BJ (cell line): ENCODE measurements at regions not wholly inside any gene's neighbourhood (a gene's known extent, or its start where the extent isn't known, plus 50 kb on each side); places are given as distances from the start of the nearest gene placed in this dataset.
A peak's percentile ranks its signal among the peaks of the same experiment; 100 is the strongest.

Experiments used
- CTCF ChIA-PET: fragments of 350-600 bp; formaldehyde crosslinking; extraction: SDS; loops from one replicate; lab custom pipeline; 2021; ENCODE audit warnings: antibody characterized with exemption, inconsistent platforms; lab: Yijun Ruan, JAX
- POLR2A ChIA-PET: fragments of 300-600 bp; sonication (Branson Sonifier 250); formaldehyde crosslinking; extraction: SDS; loops from one replicate; lab custom pipeline; 2021; ENCODE audit warnings: antibody characterized with exemption; lab: Charles Lee
- DNase-seq: peaks from one replicate; pipeline ENCODE4 v3.0.0-alpha.2; 2011; ENCODE audit warnings: low read depth
- H3K27me3 ChIP-seq: 2 replicates; pipeline ENCODE4 v1.6.0; 2011; ENCODE audit warnings: low read length; ENCODE audit not compliant: control insufficient read depth, insufficient read depth
- H3K36me3 ChIP-seq: 2 replicates; pipeline ENCODE4 v1.5.1; 2011; ENCODE audit warnings: low read length; ENCODE audit not compliant: control insufficient read depth, insufficient read depth
- H3K4me3 ChIP-seq: 2 replicates; pipeline ENCODE4 v1.5.1; 2011; ENCODE audit warnings: low read depth, mild to moderate bottlenecking, control low read depth, low read length
- TF ChIP-seq, protein P1 (sequence below): IDR thresholded peaks from 2 replicates; pipeline ENCODE4 v1.5.1; 2011; ENCODE audit warnings: low read depth, mild to moderate bottlenecking, control low read depth, inconsistent platforms, low read length, moderate library complexity; ENCODE audit not compliant: insufficient read depth

- no peaks in the 10 kb centered on the region for H3K27me3 ChIP-seq
- H3K4me3 ChIP-seq = no peak overlapping the region
- DNase-seq = no peak
- TF ChIP-seq, protein P1, sequence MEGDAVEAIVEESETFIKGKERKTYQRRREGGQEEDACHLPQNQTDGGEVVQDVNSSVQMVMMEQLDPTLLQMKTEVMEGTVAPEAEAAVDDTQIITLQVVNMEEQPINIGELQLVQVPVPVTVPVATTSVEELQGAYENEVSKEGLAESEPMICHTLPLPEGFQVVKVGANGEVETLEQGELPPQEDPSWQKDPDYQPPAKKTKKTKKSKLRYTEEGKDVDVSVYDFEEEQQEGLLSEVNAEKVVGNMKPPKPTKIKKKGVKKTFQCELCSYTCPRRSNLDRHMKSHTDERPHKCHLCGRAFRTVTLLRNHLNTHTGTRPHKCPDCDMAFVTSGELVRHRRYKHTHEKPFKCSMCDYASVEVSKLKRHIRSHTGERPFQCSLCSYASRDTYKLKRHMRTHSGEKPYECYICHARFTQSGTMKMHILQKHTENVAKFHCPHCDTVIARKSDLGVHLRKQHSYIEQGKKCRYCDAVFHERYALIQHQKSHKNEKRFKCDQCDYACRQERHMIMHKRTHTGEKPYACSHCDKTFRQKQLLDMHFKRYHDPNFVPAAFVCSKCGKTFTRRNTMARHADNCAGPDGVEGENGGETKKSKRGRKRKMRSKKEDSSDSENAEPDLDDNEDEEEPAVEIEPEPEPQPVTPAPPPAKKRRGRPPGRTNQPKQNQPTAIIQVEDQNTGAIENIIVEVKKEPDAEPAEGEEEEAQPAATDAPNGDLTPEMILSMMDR = no peak
- ChIA-PET POLR2A (no interaction called here), CTCF (no interaction called here)
- H3K36me3 ChIP-seq = peaks cover 5% of the 10 kb centered on the region
Observed at GRCh38 chr4:20528508-20528907, 171.8 kb upstream of the PACRGL start.

GRCh38 chr4:20529691-20530090 lies 170.6 kb upstream of the PACRGL start:
- CTCF ChIA-PET = interaction anchor here (1.3 kb wide), 1 partner anchor 155 kb away, joined by 5 read pairs; no protein-coding TSS in a partner anchor
- no peaks in the 10 kb centered on the region for H3K27me3 ChIP-seq
- no peak for DNase-seq
- H3K4me3 ChIP-seq = no peak overlapping the region
- H3K36me3 ChIP-seq = peaks cover 3% of the 10 kb centered on the region
- POLR2A ChIA-PET = no interaction called here
- TF ChIP-seq, protein P1 = no peak

DNA sequence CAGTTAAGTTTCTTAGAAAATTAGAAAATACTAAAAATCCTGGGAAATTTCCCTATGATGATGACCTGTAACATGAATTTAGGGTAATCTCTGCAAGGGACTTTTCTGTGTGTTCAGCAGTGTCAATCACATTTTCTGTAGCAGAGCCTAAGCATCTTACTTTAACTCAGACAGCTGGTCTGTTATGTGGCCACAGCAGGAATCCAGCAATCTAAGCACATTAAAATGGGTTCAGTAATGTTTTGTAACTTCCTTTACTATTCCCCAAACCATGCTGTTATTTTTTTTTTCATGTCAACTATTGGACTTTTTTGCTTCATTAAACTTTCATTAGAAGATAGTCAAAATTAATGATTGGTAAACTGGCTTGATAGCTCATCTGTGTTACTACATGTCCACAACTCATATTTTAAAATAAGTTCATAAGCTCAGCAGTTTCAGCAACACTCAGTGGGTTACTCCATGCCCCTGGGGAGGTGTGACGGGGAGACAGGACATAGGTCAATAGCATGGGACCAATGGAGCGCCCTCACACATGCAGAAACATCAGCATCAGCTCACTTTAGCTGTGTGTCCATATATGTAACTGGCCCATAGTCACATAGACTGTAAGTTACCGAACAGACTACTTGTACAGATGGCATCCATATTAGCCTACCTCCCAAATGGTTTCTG lies 168.0 kb upstream of the PACRGL start:
- ChIA-PET POLR2A (no interaction called here), CTCF (interaction anchor here (1.0 to 1.2 kb wide), 2 partner anchors 9 to 12 kb away, joined by 3 to 4 read pairs; no protein-coding TSS in a partner anchor)
- Histone ChIP-seq H3K27me3 (no peaks in the 10 kb centered on the region), H3K4me3 (no peak overlapping the region), H3K36me3 (peaks cover 8% of the 10 kb centered on the region)
- DNase-seq = no peak
- TF ChIP-seq, protein P1 = no peak

- H3K36me3 ChIP-seq = peaks cover 9% of the 10 kb centered on the region
- TF ChIP-seq, protein P1 = no peak
- ChIA-PET POLR2A (no interaction called here), CTCF (interaction anchor here (0.6 to 1.0 kb wide), 2 partner anchors 11 kb away, joined by 3 read pairs; no protein-coding TSS in a partner anchor)
- DNase-seq = peak; percentile 24
- no peak overlapping the region for H3K4me3 ChIP-seq
- H3K27me3 ChIP-seq = no peaks in the 10 kb centered on the region
Observed at GRCh38 chr4:20532871-20533870, 167.1 kb upstream of the PACRGL start.

- Histone ChIP-seq H3K4me3 (no peak overlapping the region), H3K36me3 (peaks cover 7% of the 10 kb centered on the region), H3K27me3 (no peaks in the 10 kb centered on the region)
- DNase-seq = no peak
- POLR2A ChIA-PET = no interaction called here
- CTCF ChIA-PET = interaction anchor here (0.8 kb wide), 1 partner anchor 117 kb away, joined by 3 read pairs; no protein-coding TSS in a partner anchor
- TF ChIP-seq, protein P1 = no peak
Observed at GRCh38 chr4:20538905-20539304, 161.4 kb upstream of the PACRGL start.
